Activated CD4-positive, alpha-beta memory T cell treated with anti-CD3 and anti-CD28 coated beads for 36 hours (primary cell): ENCODE measurements at regions not wholly inside any gene's neighbourhood (a gene's known extent, or its start where the extent isn't known, plus 50 kb on each side); places are given as distances from the start of the nearest gene placed in this dataset.
"Not testable (repeated sequence)": the region's sequence is repeated elsewhere in the genome, so short reads cannot be mapped to it uniquely, and the experiment has no call there.

ENCODE experiments used
- CTCF ChIA-PET: fragments of 350-600 bp; sonication (Branson Sonifier 250); formaldehyde crosslinking; loops from one replicate; lab custom pipeline; 2021; ENCODE audit warnings: antibody characterized with exemption, inconsistent platforms; lab: Charles Lee
- POLR2A ChIA-PET: fragments of 350-600 bp; sonication (Branson Sonifier 250); formaldehyde crosslinking; loops from one replicate; lab custom pipeline; 2021; ENCODE audit warnings: antibody characterized with exemption; lab: Charles Lee
- DNase-seq: peaks from one replicate; pipeline ENCODE4 v3.0.0-alpha.2; 2020
- H3K27ac Mint-ChIP-seq: one replicate; pipeline ENCODE4 v1.8.0; 2021; ENCODE audit warnings: mixed read lengths
- H3K27me3 Mint-ChIP-seq: one replicate; pipeline ENCODE4 v1.8.0; 2021; ENCODE audit warnings: mixed read lengths
- H3K36me3 Mint-ChIP-seq: one replicate; pipeline ENCODE4 v1.8.0; 2021; ENCODE audit warnings: mixed read lengths
- H3K4me1 Mint-ChIP-seq: one replicate; pipeline ENCODE4 v1.8.0; 2021; ENCODE audit warnings: low read depth, mixed read lengths
- H3K4me3 Mint-ChIP-seq: one replicate; pipeline ENCODE4 v1.8.0; 2021; ENCODE audit warnings: mild to moderate bottlenecking, mixed read lengths
- H3K9me3 Mint-ChIP-seq: one replicate; pipeline ENCODE4 v1.8.0; 2021; ENCODE audit warnings: mixed read lengths
- intact Hi-C: fragments of 100-400 bp; cut with micrococcal nuclease; formaldehyde crosslinking; loops from one replicate; pipeline ENCODE4 v1.15.1; 2023

GRCh38 chr6:105672856-105673538 lies 270.1 kb upstream of the PREP start:
- H3K36me3 Mint-ChIP-seq, POLR2A ChIA-PET, H3K9me3 Mint-ChIP-seq, H3K4me3 Mint-ChIP-seq, CTCF ChIA-PET, intact Hi-C loops, DNase-seq, H3K27ac Mint-ChIP-seq, H3K4me1 Mint-ChIP-seq, H3K27me3 Mint-ChIP-seq: not testable (repeated sequence)

GRCh38 chr6:105669232-105669631 lies 266.4 kb upstream of the PREP start:
- H3K27ac Mint-ChIP-seq, result no peak overlapping the region
- intact Hi-C loops, result no loop called here
- ChIA-PET CTCF (no interaction called here), POLR2A (no interaction called here)
- DNase-seq, result no peak
- peaks cover 4% of the 10 kb centered on the region for H3K4me1 Mint-ChIP-seq
- peaks cover 4% of the 10 kb centered on the region for H3K27me3 Mint-ChIP-seq
- H3K9me3 Mint-ChIP-seq, result no peaks in the 10 kb centered on the region
- H3K4me3 Mint-ChIP-seq, result no peak overlapping the region
- H3K36me3 Mint-ChIP-seq, result no peaks in the 10 kb centered on the region

- Mint-ChIP-seq H3K27me3 (peaks cover 4% of the 10 kb centered on the region), H3K4me3 (no peak overlapping the region), H3K4me1 (peaks cover 4% of the 10 kb centered on the region), H3K27ac (no peak overlapping the region), H3K36me3 (no peaks in the 10 kb centered on the region), H3K9me3 (no peaks in the 10 kb centered on the region)
- DNase-seq, result no peak
- intact Hi-C loops, result no loop called here
- CTCF ChIA-PET, result no interaction called here
- POLR2A ChIA-PET, result no interaction called here
Observed at GRCh38 chr6:105667056-105667455, 264.2 kb upstream of the PREP start.

GRCh38 chr6:105664931-105665330 lies 262.0 kb upstream of the PREP start:
- intact Hi-C loops, result no loop called here
- no peak for DNase-seq
- Mint-ChIP-seq H3K4me1 (peaks cover 4% of the 10 kb centered on the region), H3K4me3 (no peak overlapping the region), H3K9me3 (no peaks in the 10 kb centered on the region), H3K27ac (no peak overlapping the region), H3K27me3 (peaks cover 4% of the 10 kb centered on the region), H3K36me3 (no peaks in the 10 kb centered on the region)
- CTCF ChIA-PET, result interaction anchor here (1.1 kb wide), 1 partner anchor 12 kb away, joined by 3 read pairs; no protein-coding TSS in a partner anchor
- POLR2A ChIA-PET, result interaction anchor here (0.6 kb wide), 1 partner anchor 287 kb away, joined by 3 read pairs; no protein-coding TSS in a partner anchor

- intact Hi-C loops, result no loop called here
- Mint-ChIP-seq H3K27ac (peak overlapping the region; percentile 16), H3K36me3 (no peaks in the 10 kb centered on the region), H3K9me3 (no peaks in the 10 kb centered on the region), H3K27me3 (peaks cover 25% of the 10 kb centered on the region), H3K4me3 (no peak overlapping the region), H3K4me1 (peaks cover 51% of the 10 kb centered on the region)
- peak; percentile 59 for DNase-seq
- ChIA-PET CTCF (no interaction called here), POLR2A (interaction anchor here (0.8 to 1.3 kb wide), 2 partner anchors 50 to 168 kb away, joined by 3 read pairs; no protein-coding TSS in a partner anchor)
Observed at GRCh38 chr6:105651969-105652368, 249.1 kb upstream of the PREP start.

- intact Hi-C loops, result no loop called here
- ChIA-PET CTCF (interaction anchor here (1.4 kb wide), 1 partner anchor 218 kb away, joined by 3 read pairs; no protein-coding TSS in a partner anchor), POLR2A (no interaction called here)
- H3K36me3 Mint-ChIP-seq, result no peaks in the 10 kb centered on the region
- H3K27ac Mint-ChIP-seq, result no peak overlapping the region
- no peaks in the 10 kb centered on the region for H3K9me3 Mint-ChIP-seq
- peaks cover 25% of the 10 kb centered on the region for H3K27me3 Mint-ChIP-seq
- no peak for DNase-seq
- H3K4me3 Mint-ChIP-seq, result no peak overlapping the region
- H3K4me1 Mint-ChIP-seq, result peaks cover 66% of the 10 kb centered on the region
Observed at GRCh38 chr6:105650347-105650746, 247.5 kb upstream of the PREP start.

- DNase-seq, result peak; percentile 22
- Mint-ChIP-seq H3K4me3 (no peak overlapping the region), H3K9me3 (no peaks in the 10 kb centered on the region), H3K27me3 (peaks cover 30% of the 10 kb centered on the region), H3K4me1 (peaks cover 78% of the 10 kb centered on the region), H3K27ac (peak overlapping the region; percentile 36), H3K36me3 (no peaks in the 10 kb centered on the region)
- intact Hi-C loops, result loop anchor here (5.0 to 10.0 kb wide), 4 partner anchors 136 to 873 kb away; no protein-coding TSS in a partner anchor
- POLR2A ChIA-PET, result interaction anchor here (0.5 kb wide), 1 partner anchor 156 kb away, joined by 4 read pairs; no protein-coding TSS in a partner anchor
- CTCF ChIA-PET, result interaction anchor here (1.7 kb wide), 1 partner anchor 8 kb away, joined by 4 read pairs; no protein-coding TSS in a partner anchor
Observed at GRCh38 chr6:105649192-105649591, 246.3 kb upstream of the PREP start.

- CTCF ChIA-PET, result interaction anchor here (0.9 to 1.7 kb wide), 2 partner anchors 9 to 575 kb away, joined by 3 to 4 read pairs; no protein-coding TSS in a partner anchor
- no peak overlapping the region for H3K4me3 Mint-ChIP-seq
- H3K36me3 Mint-ChIP-seq, result no peaks in the 10 kb centered on the region
- H3K9me3 Mint-ChIP-seq, result no peaks in the 10 kb centered on the region
- intact Hi-C loops, result loop anchor here (1.0 to 10.0 kb wide), 5 partner anchors 137 to 874 kb away; no protein-coding TSS in a partner anchor
- H3K27ac Mint-ChIP-seq, result peak overlapping the region; percentile 38
- peak; percentile 50 for DNase-seq
- H3K27me3 Mint-ChIP-seq, result peaks cover 36% of the 10 kb centered on the region
- POLR2A ChIA-PET, result interaction anchor here (0.6 to 1.5 kb wide), 3 partner anchors 27 to 464 kb away, joined by 3 to 5 read pairs (median 4); no protein-coding TSS in a partner anchor
- peaks cover 80% of the 10 kb centered on the region for H3K4me1 Mint-ChIP-seq
Observed at GRCh38 chr6:105648276-105648675, 245.4 kb upstream of the PREP start.

GRCh38 chr6:105646391-105646867 lies 243.5 kb upstream of the PREP start:
- H3K27me3 Mint-ChIP-seq, result peaks cover 48% of the 10 kb centered on the region
- CTCF ChIA-PET, result interaction anchor here (1.0 to 1.6 kb wide), 3 partner anchors 26 to 215 kb away, joined by 3 to 8 read pairs (median 5); no protein-coding TSS in a partner anchor
- peak; percentile 68 for DNase-seq
- H3K4me1 Mint-ChIP-seq, result peaks cover 65% of the 10 kb centered on the region
- no peak overlapping the region for H3K4me3 Mint-ChIP-seq
- POLR2A ChIA-PET, result interaction anchor here (0.7 to 1.5 kb wide), 7 partner anchors 9 to 874 kb away, joined by 3 to 9 read pairs (median 4); no protein-coding TSS in a partner anchor
- no peaks in the 10 kb centered on the region for H3K36me3 Mint-ChIP-seq
- intact Hi-C loops, result loop anchor here (1.0 to 10.0 kb wide), 16 partner anchors 20 to 876 kb away; no protein-coding TSS in a partner anchor
- H3K27ac Mint-ChIP-seq, result peak overlapping the region; percentile 70
- no peaks in the 10 kb centered on the region for H3K9me3 Mint-ChIP-seq

- no peak overlapping the region for H3K4me3 Mint-ChIP-seq
- peaks cover 61% of the 10 kb centered on the region for H3K4me1 Mint-ChIP-seq
- CTCF ChIA-PET, result interaction anchor here (1.0 to 1.6 kb wide), 3 partner anchors 25 to 214 kb away, joined by 3 to 8 read pairs (median 5); no protein-coding TSS in a partner anchor
Observed at GRCh38 chr6:105645958-105646357, 243.1 kb upstream of the PREP start.

GRCh38 chr6:105645156-105645555 lies 242.3 kb upstream of the PREP start:
- ChIA-PET POLR2A (interaction anchor here (1.1 to 1.5 kb wide), 2 partner anchors 25 to 37 kb away, joined by 3 to 4 read pairs; no protein-coding TSS in a partner anchor), CTCF (interaction anchor here (1.1 to 1.6 kb wide), 2 partner anchors 24 to 213 kb away, joined by 3 to 8 read pairs; no protein-coding TSS in a partner anchor)
- Mint-ChIP-seq H3K4me1 (peaks cover 54% of the 10 kb centered on the region), H3K9me3 (no peaks in the 10 kb centered on the region), H3K36me3 (no peaks in the 10 kb centered on the region), H3K27ac (no peak overlapping the region), H3K4me3 (no peak overlapping the region), H3K27me3 (peaks cover 41% of the 10 kb centered on the region)
- DNase-seq, result no peak
- intact Hi-C loops, result loop anchor here (5.0 to 10.0 kb wide), 4 partner anchors 140 to 877 kb away; no protein-coding TSS in a partner anchor

More at GRCh38 chr6:105645958-105646357, 243.1 kb upstream of the PREP start:
- Mint-ChIP-seq H3K27ac (peak overlapping the region; percentile 70), H3K27me3 (peaks cover 46% of the 10 kb centered on the region), H3K36me3 (no peaks in the 10 kb centered on the region), H3K9me3 (no peaks in the 10 kb centered on the region)
- POLR2A ChIA-PET, result interaction anchor here (0.7 to 1.5 kb wide), 7 partner anchors 10 to 875 kb away, joined by 3 to 9 read pairs (median 4); no protein-coding TSS in a partner anchor
- intact Hi-C loops, result loop anchor here (1.0 to 10.0 kb wide), 16 partner anchors 20 to 876 kb away; no protein-coding TSS in a partner anchor
- no peak for DNase-seq
